OCI-LY1 (cell line): ENCODE measurements at regions not wholly inside any gene's neighbourhood (a gene's known extent, or its start where the extent isn't known, plus 50 kb on each side); places are given as distances from the start of the nearest gene placed in this dataset.

Experiments used
- H2AFZ ChIP-seq: fragments of 200-600 bp; sonication (generic), shearing (Covaris generic); 2 replicates; pipeline ENCODE4 v1.6.0; 2014; ENCODE audit warnings: antibody characterized with exemption, mild to moderate bottlenecking, low read length
- H3F3A ChIP-seq: fragments of 200-600 bp; sonication (generic), shearing (Covaris generic); 2 replicates; pipeline ENCODE4 v1.6.0; 2014; ENCODE audit warnings: mild to moderate bottlenecking, antibody characterized with exemption, low read length, moderate library complexity; ENCODE audit not compliant: insufficient read depth
- H3K27ac ChIP-seq: fragments of 200-600 bp; sonication (generic); 2 replicates; pipeline ENCODE4 v1.5.1; 2014; ENCODE audit warnings: low read length, mixed run types, mild to moderate bottlenecking, low read depth; ENCODE audit not compliant: poor library complexity, severe bottlenecking
- H3K27me3 ChIP-seq: fragments of 200-600 bp; sonication (generic); 2 replicates; pipeline ENCODE4 v1.6.0; 2014; ENCODE audit warnings: antibody characterized with exemption, mild to moderate bottlenecking, low read length, moderate library complexity; ENCODE audit not compliant: insufficient read depth
- H3K36me3 ChIP-seq: fragments of 200-600 bp; sonication (generic); 2 replicates; pipeline ENCODE4 v1.6.1; 2014; ENCODE audit warnings: mild to moderate bottlenecking, antibody characterized with exemption, low read length, moderate library complexity, mixed read lengths; ENCODE audit not compliant: insufficient read depth
- H3K4me1 ChIP-seq: fragments of 200-600 bp; sonication (generic); 2 replicates; pipeline ENCODE4 v1.5.1; 2014; ENCODE audit warnings: mild to moderate bottlenecking, low read length, moderate library complexity; ENCODE audit not compliant: insufficient read depth, severe bottlenecking
- H3K4me2 ChIP-seq: fragments of 200-600 bp; sonication (generic), shearing (Covaris generic); 2 replicates; pipeline ENCODE4 v1.6.1; 2014; ENCODE audit warnings: low read length
- H3K4me3 ChIP-seq: fragments of 200-600 bp; sonication (generic); 2 replicates; pipeline ENCODE4 v1.5.1; 2014; ENCODE audit warnings: low read length, low read depth, mild to moderate bottlenecking, mixed read lengths; ENCODE audit not compliant: poor library complexity, severe bottlenecking
- H3K79me2 ChIP-seq: fragments of 200-600 bp; shearing (Covaris generic); 2 replicates; pipeline ENCODE4 v1.6.1; 2016; ENCODE audit warnings: mixed run types, low read length, mixed read lengths; ENCODE audit not compliant: insufficient read depth
- H3K9ac ChIP-seq: fragments of 200-600 bp; sonication (generic), shearing (Covaris generic); 2 replicates; pipeline ENCODE4 v1.6.1; 2014; ENCODE audit warnings: mild to moderate bottlenecking, low read length, mixed read lengths
- H3K9me2 ChIP-seq: fragments of 200-600 bp; sonication (generic), shearing (Covaris generic); 2 replicates; pipeline ENCODE4 v1.6.1; 2014; ENCODE audit warnings: low read depth, mild to moderate bottlenecking, low read length, mixed read lengths
- H3K9me3 ChIP-seq: fragments of 200-600 bp; shearing (Covaris generic); 2 replicates; pipeline ENCODE4 v1.6.1; 2014; ENCODE audit warnings: low read length, mixed read lengths
- H4K20me1 ChIP-seq: fragments of 200-600 bp; sonication (generic), shearing (Covaris generic); 2 replicates; pipeline ENCODE4 v1.6.0; 2016; ENCODE audit warnings: mild to moderate bottlenecking, low read length; ENCODE audit not compliant: insufficient read depth
- EZH2 ChIP-seq: fragments of 200-600 bp; sonication (generic), shearing (Covaris generic); IDR thresholded peaks from 2 replicates; pipeline ENCODE4 v1.8.0; 2017; ENCODE audit warnings: borderline replicate concordance, mixed run types, mild to moderate bottlenecking, antibody characterized with exemption, low read length, moderate library complexity, mixed read lengths
- TF ChIP-seq, protein P1 (sequence below): fragments of 200-600 bp; sonication (generic), shearing (Covaris generic); IDR thresholded peaks from 2 replicates; pipeline ENCODE4 v1.5.1; 2017; ENCODE audit warnings: mild to moderate bottlenecking, antibody characterized with exemption, low read length, moderate library complexity, mixed read lengths

DNA sequence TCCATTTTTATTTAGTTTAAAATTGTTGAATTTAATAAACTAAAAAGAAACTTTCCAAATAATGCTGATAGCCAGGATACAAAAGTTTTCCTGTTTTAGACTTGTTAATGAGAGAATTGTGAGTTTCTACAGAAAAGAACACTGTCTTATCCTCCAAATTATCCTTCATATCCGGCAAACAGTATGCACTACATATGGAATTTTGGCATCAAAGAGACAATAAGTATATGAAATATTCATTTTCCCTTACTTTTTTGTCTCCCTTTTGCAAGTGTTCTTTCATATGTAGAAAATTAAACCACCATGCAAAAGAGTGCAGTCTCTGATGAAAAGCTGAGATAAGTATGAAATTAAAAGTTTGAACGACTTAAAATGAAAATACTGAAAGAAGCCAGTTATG is 159.4 kb downstream of the UBE2E3 start:
- H3K4me3 ChIP-seq, result no peak overlapping the region
- H3K9ac ChIP-seq, result no peak overlapping the region
- no peaks in the 10 kb centered on the region for H4K20me1 ChIP-seq
- H3K4me1 ChIP-seq, result peaks cover 5% of the 10 kb centered on the region
- H3K9me2 ChIP-seq, result no peaks in the 10 kb centered on the region
- no peaks in the 10 kb centered on the region for H3K36me3 ChIP-seq
- TF ChIP-seq, protein P1, sequence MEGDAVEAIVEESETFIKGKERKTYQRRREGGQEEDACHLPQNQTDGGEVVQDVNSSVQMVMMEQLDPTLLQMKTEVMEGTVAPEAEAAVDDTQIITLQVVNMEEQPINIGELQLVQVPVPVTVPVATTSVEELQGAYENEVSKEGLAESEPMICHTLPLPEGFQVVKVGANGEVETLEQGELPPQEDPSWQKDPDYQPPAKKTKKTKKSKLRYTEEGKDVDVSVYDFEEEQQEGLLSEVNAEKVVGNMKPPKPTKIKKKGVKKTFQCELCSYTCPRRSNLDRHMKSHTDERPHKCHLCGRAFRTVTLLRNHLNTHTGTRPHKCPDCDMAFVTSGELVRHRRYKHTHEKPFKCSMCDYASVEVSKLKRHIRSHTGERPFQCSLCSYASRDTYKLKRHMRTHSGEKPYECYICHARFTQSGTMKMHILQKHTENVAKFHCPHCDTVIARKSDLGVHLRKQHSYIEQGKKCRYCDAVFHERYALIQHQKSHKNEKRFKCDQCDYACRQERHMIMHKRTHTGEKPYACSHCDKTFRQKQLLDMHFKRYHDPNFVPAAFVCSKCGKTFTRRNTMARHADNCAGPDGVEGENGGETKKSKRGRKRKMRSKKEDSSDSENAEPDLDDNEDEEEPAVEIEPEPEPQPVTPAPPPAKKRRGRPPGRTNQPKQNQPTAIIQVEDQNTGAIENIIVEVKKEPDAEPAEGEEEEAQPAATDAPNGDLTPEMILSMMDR, result no peak
- no peak for TF ChIP-seq EZH2
- H2AFZ ChIP-seq, result no peak overlapping the region
- no peaks in the 10 kb centered on the region for H3K27me3 ChIP-seq
- H3K4me2 ChIP-seq, result no peak overlapping the region
- H3K27ac ChIP-seq, result no peak overlapping the region
- no peaks in the 10 kb centered on the region for H3K79me2 ChIP-seq
- H3K9me3 ChIP-seq, result no peaks in the 10 kb centered on the region
- H3F3A ChIP-seq, result no peaks in the 10 kb centered on the region

DNA sequence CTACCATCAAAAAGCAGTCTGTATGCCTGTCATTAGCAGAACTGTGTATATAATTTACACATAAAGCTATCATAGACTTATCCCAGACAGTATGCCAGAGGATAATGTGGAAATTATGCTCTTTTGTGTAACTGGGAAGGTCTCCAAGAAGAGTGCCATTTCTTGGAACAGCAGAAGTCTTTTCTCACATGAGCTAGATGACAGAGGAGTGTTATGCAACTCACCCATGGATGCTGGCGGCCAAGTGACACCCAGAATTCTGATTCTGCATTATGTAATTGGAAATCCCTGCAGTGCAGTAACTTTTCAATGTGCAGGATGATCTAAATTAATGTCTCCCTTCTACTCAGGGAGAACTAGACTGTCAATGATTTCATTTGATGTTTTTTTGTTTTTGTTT is 160.0 kb downstream of the UBE2E3 start:
- no peaks in the 10 kb centered on the region for H3K36me3 ChIP-seq
- no peaks in the 10 kb centered on the region for H3K79me2 ChIP-seq
- no peaks in the 10 kb centered on the region for H4K20me1 ChIP-seq
- no peaks in the 10 kb centered on the region for H3F3A ChIP-seq
- H3K9me2 ChIP-seq, result no peaks in the 10 kb centered on the region
- H3K27ac ChIP-seq, result no peak overlapping the region
- H3K9ac ChIP-seq, result no peak overlapping the region
- no peak overlapping the region for H3K4me3 ChIP-seq
- no peaks in the 10 kb centered on the region for H3K27me3 ChIP-seq
- no peak for TF ChIP-seq EZH2
- TF ChIP-seq, protein P1, result no peak
- no peak overlapping the region for H2AFZ ChIP-seq
- H3K9me3 ChIP-seq, result no peaks in the 10 kb centered on the region
- H3K4me2 ChIP-seq, result no peak overlapping the region
- H3K4me1 ChIP-seq, result peaks cover 5% of the 10 kb centered on the region

DNA sequence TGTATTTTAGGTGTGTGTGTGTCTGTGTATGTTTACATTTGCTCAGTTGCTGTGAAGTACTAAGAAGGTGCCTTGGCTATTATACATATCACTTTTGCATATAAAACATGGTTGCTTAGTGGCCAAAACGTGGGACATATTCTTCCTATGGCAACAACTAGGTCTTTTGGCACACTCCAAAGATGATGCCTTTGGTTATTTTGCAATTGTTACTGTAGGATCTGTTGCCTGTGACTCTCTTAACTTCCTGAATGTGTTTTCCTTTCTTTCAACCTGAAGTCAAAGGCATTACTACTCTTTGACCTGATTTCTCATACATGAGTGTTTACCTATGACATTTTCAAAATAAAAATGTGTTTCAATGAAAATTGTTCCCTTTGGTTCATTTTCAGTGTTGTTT is 160.5 kb downstream of the UBE2E3 start:
- no peaks in the 10 kb centered on the region for H3F3A ChIP-seq
- no peaks in the 10 kb centered on the region for H3K27me3 ChIP-seq
- peaks cover 5% of the 10 kb centered on the region for H3K4me1 ChIP-seq
- H3K9me2 ChIP-seq, result no peaks in the 10 kb centered on the region
- no peak overlapping the region for H3K27ac ChIP-seq
- no peak overlapping the region for H3K9ac ChIP-seq
- no peak overlapping the region for H2AFZ ChIP-seq
- no peak for TF ChIP-seq EZH2
- TF ChIP-seq, protein P1, result no peak
- H3K4me3 ChIP-seq, result no peak overlapping the region
- H4K20me1 ChIP-seq, result no peaks in the 10 kb centered on the region
- H3K36me3 ChIP-seq, result no peaks in the 10 kb centered on the region
- H3K79me2 ChIP-seq, result no peaks in the 10 kb centered on the region
- no peaks in the 10 kb centered on the region for H3K9me3 ChIP-seq
- H3K4me2 ChIP-seq, result no peak overlapping the region
